Hematopoietic multipotent progenitor cell treated with erythropoietin and hydrocortisone succinate and interleukin-3 and kit ligand, for 15 days (in vitro differentiated cells): ENCODE measurements at regions not wholly inside any gene's neighbourhood (a gene's known extent, or its start where the extent isn't known, plus 50 kb on each side); places are given as distances from the start of the nearest gene placed in this dataset.

ENCODE experiments used
- DNase-seq: peaks from one replicate; pipeline ENCODE4 v3.0.0-alpha.2; 2015; ENCODE audit warnings: low spot score

- no peak for DNase-seq
These were observed 94.5 kb downstream of the RDH14 start for GRCh38 chr2:18465979-18466378.

DNA sequence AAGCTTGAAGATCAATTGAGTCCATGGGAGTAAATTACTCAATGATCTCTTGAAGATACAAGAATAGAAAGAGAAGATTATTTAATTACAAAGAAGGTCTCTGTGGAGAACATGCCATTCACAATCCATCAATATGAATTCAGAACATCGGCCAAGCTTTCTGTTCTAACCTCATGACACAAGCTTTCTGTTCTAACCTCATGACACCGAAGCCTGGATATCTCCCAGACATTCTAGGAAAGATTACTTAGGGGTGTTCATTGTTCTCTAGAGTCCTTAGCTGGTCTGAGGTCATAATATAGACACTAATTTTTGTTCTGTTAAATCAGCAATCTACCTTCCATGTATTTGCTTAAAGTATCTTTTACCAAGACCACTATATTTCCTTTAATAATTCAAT lies 95.5 kb downstream of the RDH14 start:
- DNase-seq: no peak

DNA sequence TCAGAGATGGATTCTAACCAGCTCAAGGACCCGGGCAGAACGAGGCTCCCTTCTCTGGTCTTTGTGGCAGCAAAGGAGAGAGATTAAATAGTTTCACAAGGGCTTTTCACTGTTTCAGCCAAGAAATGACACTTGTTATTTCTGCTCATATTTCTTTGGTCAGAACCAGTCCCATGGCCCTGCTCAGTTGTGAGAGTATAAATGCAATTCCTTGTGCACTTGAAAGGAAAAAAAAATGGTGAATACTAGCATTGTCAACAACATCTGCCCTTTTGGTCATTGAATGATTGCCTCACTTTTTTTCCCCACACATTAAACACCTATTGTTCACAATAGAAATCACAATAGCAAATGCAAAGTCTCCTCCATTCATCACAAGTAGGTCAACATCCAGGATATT lies 104.4 kb downstream of the RDH14 start:
- DNase-seq: no peak

DNA sequence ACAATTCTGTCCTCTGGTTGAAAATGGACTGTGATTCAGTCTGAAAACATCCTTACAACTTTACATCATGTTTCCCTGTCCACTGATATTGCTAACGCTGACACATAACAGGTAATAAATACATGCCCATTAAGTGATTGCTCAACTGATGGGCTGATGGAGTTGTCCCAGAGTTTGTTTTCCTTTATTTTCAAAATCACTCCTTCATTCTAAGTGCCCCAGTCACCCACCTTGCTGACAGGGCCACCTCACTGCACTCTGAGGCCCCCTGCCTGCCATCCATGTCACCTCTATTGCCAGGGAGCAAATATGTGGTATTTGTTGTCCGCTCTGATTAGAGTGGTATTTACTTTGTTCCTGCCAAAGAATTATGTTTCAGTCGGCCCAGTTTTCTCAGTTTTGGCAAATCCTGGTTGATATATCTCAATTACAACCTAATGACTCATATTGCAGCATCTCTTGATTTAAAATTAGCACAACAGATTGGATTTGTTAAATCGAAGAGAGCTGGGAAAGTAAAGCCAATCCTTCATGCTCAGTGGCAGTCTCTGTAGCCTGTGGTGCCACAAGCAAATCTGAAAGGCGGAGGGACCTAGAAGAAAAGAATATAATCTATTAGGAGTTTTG lies 105.1 kb downstream of the RDH14 start:
- no peak for DNase-seq

DNA sequence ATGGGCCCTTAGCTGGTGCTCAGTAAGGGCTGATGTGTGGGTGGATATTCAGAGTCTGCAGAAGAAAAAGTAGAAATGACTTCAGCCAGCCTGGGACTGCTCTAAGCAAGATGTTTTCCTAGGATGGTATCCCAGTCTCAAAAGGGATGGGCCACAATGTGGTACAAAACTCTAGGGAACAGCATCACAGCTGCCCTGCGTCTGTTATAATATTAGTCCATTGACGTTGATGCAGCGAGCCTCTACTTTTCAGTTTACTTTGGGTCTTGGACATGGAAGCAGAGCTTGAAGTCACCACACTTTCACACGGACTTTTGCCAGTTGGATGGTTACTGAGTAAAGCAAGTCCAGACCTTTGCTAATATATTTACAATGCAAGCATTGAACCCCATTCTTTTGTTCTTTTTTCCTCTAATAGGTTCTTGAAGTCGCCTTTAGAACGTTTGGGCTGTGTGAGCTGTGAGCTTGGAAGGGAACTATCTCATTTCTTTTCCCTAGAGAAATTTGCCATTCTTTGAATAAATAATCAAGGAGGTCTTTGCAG lies 105.7 kb downstream of the RDH14 start:
- DNase-seq: no peak

- DNase-seq: no peak
These were observed 113.7 kb downstream of the RDH14 start for GRCh38 chr2:18446715-18447114.

DNA sequence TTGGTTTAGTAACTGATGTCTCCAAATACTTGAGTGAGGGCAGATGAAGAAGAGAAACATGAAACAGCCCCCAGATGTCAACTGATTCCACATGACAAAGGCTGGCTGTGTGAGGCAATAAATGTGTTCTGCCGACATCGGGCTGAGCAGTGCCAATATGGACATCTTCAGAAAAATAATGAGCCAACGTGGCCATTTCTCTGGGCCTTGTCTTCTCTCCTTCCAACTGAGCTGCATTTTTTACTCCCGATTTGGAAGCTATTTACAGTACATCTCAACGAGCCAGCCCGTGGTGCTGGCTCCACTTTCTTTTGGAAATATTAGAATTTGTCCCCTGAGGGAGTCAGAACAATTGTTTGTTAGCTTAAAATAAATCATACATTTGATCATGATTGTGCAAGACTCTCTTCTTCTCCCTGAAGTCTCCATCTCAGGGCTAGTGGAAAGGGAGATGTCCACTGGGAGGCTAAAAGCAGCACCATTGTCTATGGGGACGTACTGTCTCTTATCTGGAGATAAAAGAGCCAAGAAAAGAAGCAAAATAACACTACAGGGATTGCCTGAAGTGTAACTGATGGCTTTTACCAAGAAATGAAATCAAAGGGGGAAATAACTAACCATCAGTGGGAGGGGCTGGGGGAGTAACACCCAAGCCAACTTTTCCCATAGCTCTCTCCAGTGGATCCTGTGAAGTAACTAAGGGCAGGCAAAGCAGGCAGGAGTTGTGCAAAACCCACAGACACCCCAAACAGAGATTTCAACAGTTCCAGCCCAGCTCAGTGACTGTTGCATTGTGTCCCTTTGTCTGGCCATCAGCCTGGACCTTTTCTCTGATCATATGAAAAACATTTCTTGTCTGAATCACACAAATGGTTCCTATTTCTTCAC lies 114.8 kb downstream of the RDH14 start:
- DNase-seq: no peak

GRCh38 chr2:18444806-18445205 lies 115.6 kb downstream of the RDH14 start:
- DNase-seq: no peak

GRCh38 chr2:18441583-18441982 lies 118.9 kb downstream of the RDH14 start:
- DNase-seq: no peak

- DNase-seq: no peak
These were observed 119.7 kb downstream of the RDH14 start for GRCh38 chr2:18440777-18441176.

DNA sequence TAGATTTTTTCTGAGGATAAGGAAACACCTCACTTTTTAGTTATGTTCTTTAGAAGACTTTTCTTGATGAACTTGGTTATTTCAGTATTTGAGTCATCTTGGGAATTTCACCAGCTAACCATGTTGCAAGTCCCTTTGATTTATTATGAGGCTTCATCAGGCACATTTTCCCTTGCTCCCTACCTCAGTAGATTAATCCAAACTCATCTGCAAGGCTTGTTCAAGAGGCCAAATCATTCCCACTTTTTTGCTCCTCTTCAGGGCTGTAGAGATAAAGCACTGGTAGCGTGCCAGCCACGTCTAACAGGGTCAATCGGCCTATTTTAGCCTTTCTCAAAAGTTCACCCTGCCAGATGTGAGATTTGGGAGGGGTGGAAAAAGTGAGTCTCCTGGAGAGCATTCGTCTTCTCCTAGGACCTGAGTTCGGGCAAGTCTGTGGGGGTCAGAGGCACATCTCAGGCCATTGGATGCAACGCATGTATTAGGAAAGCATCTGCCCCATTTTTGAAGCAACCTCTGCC lies 120.3 kb downstream of the RDH14 start:
- DNase-seq: no peak

DNA sequence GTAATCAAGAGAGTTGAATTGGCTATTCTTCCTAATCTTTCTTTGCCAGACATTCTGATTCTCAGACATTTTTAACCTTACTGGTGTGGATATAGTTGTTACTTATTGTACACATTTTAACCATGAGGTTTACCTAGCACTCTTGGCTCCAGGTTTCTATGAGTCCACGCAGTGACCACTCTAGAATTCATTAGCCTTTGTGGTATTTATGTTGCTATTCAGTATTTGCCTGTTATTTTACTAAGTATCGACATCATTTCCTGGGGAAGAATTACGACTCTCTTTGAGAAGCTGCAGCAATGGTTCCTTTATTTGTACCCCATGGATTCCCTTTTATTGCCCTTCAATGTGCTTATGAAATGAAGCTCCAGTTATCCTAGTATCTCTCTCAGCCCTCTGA lies 120.7 kb downstream of the RDH14 start:
- DNase-seq: no peak

DNA sequence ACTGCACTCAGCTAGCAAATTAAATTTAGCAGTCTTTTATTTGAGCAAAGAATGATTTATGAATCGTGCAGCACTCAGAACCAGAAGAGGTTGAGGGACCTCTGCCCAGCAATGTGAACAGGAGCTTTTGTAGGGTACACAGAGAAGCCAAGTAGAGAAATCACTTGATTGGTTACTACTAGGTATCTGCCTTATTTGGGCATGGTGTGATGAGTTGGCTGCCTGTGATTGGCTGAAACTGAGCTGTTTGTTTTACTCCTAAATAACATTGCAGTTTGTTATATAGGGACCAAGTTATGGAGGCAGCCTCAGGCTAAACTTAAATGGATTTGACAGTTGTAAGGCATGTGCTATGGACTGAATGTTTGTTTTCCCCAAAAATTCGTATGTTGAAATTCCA lies 122.5 kb downstream of the RDH14 start:
- no peak for DNase-seq

GRCh38 chr2:18436503-18437005 lies 123.9 kb downstream of the RDH14 start:
- no peak for DNase-seq

- DNase-seq: peak; percentile 34
These were observed 124.9 kb downstream of the RDH14 start for GRCh38 chr2:18435426-18436037.

DNA sequence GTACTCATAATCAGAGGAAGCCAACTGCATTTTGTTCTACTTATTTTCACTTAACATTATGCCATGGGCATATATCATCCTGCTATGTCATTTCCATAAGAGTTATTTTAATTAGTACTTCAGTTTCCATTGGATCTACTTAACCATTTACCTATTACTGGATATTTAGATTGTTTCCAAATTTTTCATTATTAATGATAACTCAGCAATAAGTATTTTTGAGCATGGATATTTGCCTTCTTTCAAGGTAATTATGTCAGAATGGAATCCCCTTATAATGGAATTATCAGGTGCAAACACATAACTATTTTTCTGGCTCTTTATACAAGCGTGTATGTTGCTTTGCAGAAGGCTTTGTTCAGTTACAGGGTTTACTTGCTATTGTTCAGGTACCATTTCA lies 126.6 kb downstream of the RDH14 start:
- no peak for DNase-seq

DNA sequence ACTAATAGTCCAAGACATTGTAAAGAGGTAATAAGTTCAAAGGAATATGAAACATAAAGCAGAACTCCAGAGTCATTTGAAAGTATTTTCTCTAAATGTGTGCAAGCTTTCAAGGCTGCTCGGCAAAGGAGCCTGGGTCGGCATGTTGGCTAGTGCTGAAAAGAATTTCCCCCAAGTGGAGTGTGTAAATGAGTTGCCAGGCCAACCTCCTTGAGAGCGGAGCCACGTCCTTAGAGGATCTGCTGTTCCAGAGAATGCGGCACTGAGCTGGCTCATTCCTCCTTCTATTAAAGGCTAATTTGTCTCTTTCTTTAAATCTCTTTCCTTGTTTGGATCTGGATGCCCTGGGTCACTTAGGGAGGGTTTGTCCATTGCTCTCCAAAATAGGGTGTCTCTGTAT lies 127.5 kb downstream of the RDH14 start:
- DNase-seq: no peak

GRCh38 chr2:18430996-18431748 lies 129.3 kb downstream of the RDH14 start:
- DNase-seq: no peak

DNA sequence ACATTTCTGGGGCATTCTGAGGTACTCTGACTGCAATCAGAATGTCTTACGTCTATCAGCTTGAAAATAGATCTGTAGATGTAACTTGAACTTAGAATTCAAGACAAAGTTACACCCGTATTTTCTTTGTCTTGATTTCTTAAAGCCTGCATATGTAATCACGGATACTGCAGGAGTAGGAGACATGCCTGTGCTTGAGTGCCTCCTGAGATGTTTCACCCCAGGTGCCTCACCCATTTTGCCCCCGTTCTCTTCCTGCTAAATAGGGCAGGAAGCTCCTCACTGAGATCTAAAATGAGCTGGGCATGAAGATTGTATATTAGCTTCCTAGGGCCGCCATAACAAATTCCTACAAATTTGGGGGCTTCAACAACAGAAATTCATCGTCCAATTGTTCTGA lies 131.9 kb downstream of the RDH14 start:
- DNase-seq: no peak

DNA sequence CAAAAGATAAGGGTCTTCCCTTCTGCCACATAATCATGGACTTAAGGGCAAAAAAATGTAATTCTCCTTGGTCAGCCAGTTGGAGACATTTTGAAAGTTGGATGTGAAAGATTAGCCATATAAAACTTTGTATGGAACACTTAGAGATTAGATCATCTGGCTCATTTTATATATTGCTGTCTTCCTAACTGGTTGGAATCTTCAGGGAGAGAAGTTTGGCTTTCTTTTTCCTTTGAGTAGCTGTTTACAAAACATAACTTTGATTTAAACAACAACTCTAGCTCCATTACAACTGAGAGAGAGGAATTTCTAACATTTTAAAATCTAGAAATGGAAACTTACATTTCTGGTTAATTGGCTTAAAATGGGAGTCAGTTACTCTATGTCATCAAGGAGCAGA lies 132.7 kb downstream of the RDH14 start:
- DNase-seq: no peak

GRCh38 chr2:18426174-18426573 lies 134.3 kb downstream of the RDH14 start:
- DNase-seq: no peak

DNA sequence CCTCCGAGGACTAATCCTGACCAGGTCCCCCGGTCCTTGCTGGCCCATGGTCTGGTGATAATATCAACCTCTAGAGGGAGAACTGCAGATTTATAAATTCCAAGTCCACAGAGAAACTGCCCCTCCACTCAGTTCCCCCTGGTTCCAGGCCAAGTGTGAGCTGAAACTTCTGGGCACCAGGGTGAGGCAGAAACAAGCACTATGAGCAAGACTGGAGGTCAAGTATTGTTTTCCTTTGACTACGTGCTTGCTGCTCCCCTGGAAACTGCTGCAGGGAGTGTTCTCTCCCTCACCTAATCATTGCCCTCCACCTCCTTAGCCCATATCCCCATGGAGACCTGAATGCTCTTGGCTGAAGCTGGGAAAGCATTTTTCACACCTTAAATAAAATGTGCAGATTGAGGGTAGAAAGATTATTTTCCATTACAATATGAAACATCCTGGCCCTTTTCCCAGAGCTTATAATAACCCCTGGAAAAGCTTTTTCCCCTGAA lies 135.2 kb downstream of the RDH14 start:
- DNase-seq: no peak
